Erythroblast (primary cell): ENCODE measurements at regions not wholly inside any gene's neighbourhood (a gene's known extent, or its start where the extent isn't known, plus 50 kb on each side); places are given as distances from the start of the nearest gene placed in this dataset.

Source experiments
- GATA1 ChIP-seq: IDR thresholded peaks from 2 replicates; pipeline ENCODE4 v1.6.1; 2011; ENCODE audit warnings: low read depth, mild to moderate bottlenecking, control low read depth, low read length, moderate library complexity
- POLR2A ChIP-seq: IDR thresholded peaks from 2 replicates; pipeline ENCODE4 v1.6.1; 2011; ENCODE audit warnings: mild to moderate bottlenecking, low read length

DNA sequence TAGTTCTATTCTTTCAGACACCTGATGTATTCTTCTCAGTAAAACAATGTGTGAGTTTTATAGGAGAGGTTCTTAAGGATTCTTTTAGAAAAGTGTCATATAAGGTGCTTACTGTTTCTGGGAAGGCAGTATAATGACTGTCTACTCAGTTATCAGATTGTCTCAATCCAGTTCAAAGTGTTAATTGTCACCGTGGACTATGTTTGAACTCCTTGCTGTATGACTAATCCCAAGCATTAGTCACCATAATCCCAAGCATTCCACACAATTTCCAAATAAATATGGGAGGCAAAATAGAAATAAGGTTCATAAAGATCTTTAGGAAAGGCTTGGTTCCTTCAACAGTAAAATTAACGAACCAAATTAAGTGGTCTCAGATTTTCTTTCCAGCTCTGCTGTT lies 342.1 kb upstream of the NR5A2 start:
- TF ChIP-seq POLR2A (no peak), GATA1 (no peak)
